HG03060 (cell line): ENCODE measurements at regions not wholly inside any gene's neighbourhood (a gene's known extent, or its start where the extent isn't known, plus 50 kb on each side); places are given as distances from the start of the nearest gene placed in this dataset.
A peak's percentile ranks its signal among the peaks of the same experiment; 100 is the strongest.

Source experiments
- ATAC-seq: cut with Tn5 transposase; IDR thresholded peaks from one replicate; pipeline ENCODE4 v1.9.1; 2021; ENCODE audit warnings: low read depth, moderate number of reproducible peaks; ENCODE audit not compliant: unreplicated experiment

DNA sequence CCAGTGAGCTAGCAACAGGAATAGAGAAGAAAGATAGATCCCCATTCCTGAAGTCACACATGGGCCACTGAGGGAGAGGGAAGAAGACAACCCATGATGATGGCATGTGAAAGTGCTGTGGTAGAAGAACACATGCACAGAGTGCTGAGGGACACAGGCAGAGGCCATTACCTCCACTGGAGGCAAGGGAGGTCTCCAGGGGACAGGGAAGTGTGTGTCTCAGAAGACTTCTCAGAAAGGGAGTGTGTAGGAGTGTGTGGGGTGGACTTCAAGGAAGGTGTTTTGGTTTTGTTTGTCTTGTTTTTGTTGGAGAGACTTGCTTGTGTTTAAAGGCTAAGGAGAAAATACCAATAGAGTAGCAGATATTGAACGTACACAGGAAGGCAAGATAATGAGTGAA is 77.0 kb upstream of the SMARCA2 start:
- no peak for ATAC-seq

DNA sequence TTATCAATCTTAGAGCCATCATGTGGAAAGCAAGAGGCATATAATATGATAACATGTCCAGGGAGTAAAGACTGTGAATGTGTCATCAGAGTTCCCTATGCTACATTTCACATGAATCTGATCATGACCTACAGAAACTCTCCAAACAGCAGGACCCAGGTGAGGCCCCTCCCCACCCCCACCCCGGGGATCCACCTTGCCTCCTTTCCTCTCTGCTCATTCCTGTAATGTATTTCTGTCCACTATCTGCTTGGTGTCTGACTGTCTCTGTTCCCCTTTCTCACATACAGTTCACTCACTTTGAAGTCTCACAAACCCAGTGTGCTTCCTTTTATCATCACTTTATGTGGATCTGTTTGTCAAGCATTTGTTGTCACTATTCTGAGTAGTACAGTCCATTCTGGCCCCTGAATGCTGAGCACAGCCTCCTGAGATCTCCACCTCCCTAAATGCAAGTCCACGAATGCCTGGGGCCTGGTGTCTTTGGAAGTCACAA is 76.4 kb upstream of the SMARCA2 start:
- ATAC-seq = no peak

DNA sequence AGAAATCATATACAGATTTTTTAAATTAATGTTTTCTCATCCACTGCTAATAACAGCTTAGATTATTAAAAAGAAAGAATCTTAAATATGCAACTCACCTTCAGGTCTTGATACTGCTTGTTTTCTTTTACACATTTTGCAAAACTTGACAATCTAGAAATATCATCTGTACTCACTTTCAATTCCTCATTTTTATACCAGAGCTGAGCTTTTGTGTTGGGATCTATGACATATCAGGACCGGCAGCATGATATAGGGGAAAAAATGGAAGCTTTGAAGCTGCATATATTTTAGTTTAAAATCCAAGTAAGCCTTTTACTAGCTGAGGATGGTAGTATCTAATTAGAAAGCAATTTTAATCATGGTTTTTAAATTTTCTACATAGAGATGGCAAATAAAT is 75.7 kb upstream of the SMARCA2 start:
- no peak for ATAC-seq

DNA sequence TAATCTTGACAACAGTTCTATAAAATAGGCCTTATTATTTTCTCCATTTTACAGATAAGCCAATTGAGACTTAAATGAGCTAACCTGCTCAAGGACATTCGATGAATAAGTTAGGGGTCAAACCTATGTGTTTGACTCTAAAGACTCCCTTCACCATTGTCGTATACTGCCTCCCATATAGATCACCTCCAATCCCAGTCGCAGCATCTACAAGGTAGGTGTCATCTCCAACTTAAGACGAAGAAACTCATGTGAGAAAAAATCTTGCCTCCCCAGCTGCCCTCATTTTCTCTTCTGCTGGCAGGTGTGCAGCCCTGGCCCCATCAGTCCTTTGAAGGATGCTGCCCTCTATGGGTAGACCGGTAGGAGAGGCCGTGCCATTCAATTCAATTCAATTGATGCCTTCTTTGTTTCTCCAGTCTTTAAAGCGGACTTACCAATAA is 75.2 kb upstream of the SMARCA2 start:
- peak; percentile 79 for ATAC-seq

DNA sequence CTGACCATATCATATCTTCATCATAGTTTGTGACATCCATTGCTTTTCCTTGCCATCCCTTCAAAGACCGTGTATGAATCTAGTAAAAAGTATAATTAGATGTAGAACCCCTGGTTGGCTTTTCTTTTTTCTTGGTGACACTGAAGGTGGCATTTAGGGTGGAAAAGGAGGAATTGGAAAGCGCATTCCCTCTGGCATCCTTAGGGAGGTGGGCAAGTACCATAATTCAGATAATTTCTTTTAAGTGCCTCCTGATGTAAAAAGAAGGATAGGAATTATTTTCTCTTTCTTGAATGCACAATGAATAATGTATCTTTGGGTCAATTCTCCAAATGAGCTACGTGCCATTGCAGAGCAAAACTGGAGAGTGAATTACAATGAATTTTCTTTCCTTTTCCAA is 73.2 kb upstream of the SMARCA2 start:
- no peak for ATAC-seq

DNA sequence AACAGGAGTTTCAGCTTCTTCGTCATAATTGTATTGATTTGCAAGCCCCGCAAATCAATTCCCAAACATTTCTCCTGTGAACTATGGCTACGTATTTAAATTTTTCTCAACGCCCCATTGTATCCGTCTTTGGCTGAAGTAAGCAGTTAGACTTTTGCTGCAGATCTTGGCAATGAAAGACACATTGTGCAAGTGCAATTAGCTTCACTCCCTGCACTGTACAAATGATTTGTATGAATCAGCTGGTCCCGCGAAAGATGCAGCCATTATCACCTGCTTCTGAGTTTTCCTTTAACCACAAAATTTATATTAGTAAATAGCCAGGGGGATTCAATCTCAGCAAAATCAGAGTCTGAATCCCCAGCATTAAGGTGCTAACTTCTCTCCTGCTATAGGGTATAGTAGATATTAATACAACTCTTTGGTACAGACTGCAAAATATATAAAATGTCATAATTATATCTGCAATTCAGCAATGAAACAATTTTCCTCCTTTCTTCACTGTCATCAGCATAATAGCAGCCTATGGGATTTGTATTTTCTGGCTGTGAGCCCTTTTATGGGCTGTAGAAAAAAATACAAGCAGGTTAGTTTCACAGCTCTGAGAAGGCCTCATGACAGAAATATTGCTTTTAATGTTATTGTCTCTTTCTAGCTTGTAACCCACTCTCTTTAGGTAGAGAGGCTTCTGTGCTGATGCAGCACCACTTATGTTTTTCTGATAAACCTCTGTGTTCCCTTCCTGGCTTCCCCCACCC is 68.4 kb upstream of the SMARCA2 start:
- ATAC-seq = no peak

DNA sequence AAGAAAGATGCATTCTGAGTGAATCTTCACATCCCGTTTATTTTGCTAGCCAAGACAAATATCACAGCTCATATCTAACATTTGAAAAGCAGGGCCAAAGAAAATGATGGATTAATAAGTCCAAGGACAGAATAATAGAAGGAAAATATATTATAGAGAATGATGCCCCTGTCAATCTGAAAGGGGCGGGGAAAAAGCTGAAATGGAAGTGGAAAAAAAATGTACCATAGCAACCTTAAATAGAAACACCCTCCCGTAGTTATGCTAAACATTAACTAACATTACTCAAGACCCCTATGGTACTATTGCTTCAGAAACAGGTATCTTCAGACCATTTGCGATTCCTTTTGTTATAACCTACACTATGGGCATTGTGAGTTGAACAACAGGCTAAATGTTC is 67.7 kb upstream of the SMARCA2 start:
- ATAC-seq = no peak

DNA sequence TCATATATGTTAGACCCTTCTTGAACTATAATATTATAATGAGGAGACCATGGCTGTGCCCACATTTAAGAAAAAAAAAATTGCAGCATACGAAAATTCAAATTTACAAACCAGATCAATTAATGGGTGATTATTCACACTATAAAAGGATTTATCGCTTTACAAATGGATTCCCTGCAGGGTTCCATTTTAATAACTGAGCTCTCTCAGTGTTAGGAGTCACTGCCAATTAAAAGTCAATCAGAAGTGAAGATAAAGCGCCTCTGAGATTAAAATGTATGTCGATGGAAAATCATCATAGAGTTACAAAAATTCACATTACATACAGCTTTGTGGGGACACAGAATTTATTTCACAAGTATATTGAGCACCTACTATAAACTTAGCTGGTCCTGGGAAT is 66.6 kb upstream of the SMARCA2 start:
- ATAC-seq = no peak

DNA sequence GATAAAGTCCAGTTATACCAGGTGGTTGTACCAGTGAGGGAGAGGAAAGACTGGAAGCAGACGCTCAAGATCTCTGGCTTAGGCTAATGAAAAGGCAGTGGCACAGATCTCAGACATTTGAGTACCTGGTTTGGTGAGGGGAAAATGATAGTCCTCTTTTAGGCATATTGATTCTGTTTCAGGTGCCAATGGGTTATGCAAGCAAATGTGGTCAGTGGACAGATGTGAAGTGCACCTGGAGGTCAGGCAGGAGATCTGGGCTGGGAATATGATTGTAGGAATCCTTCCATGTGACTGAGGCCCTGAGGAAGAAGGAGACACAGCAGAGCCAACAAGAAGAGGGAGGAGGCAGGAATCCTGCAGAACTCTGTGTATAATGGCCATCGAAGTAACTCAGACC is 63.7 kb upstream of the SMARCA2 start:
- ATAC-seq = no peak

DNA sequence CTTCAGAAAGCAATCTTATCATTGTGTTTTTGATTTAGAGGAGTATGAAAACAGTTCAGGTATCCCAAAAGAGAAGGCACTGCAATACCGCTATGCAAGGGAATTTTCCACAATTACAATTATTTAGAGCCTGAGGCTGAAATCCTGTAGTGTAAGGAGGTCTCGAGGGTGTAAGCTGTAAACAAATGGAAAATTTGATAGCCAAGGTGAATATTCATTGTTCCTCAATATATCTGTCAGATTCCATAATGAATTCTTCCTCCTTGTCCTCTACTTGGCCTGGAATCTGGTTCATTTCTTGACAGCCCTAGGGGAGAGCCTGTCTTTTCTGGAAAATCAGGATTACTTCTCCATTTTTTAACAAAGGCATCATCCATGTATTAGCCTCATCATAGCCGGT is 63.1 kb upstream of the SMARCA2 start:
- no peak for ATAC-seq

DNA sequence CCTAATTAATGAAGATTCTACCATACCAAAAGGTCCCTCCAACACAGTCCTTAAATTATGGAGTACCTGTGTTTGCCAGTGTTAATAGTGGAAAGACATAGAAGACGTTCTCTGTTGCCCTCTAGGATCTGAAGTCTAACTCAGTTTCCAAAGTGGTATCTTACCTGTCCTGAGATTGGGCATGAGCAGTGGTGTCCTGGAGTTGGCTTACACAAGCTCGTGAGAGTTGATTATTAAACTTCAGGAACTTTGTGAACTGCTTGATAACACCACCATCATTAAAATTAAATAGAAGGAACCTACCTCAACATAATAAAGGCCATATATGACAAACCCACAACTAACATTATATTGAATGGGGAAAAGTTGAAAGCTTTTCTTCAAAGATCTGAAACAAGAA is 60.9 kb upstream of the SMARCA2 start:
- no peak for ATAC-seq

DNA sequence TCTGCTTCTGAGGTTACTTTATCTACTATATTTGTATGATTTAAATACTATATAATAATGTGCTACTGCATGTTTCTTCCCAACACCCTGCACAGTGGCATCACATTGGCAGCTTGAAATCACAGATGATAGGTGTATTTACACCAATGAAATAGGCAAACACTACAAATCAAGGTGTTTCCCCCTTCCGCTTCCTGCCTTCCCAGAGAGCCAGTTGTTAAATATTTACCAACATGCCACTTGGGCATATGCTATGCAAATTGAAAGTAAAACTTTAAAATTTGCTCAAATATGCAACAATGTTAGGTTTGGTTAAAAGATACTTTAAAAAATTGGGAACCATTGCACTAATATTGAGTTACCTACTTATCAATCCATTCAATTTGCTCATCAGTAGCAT is 58.2 kb upstream of the SMARCA2 start:
- ATAC-seq = no peak

DNA sequence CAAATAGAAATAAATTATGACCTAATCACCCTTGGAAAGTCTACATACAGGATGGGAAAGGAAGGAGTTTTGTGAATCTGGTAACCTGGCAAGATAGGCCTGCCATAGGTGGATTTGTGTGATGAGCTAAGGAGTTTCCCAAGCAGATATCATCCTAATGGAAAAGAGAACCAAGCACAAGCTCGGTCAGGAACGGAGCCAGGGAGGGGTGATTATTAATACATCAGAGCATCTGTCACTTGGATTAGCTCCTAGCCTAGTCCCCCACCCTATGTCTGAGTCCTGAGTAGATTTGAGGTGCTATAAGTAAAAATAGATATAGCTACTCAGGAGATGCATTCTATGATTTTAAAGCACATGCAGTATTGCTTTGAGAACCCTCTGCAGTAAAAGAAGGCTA is 57.3 kb upstream of the SMARCA2 start:
- no peak for ATAC-seq

DNA sequence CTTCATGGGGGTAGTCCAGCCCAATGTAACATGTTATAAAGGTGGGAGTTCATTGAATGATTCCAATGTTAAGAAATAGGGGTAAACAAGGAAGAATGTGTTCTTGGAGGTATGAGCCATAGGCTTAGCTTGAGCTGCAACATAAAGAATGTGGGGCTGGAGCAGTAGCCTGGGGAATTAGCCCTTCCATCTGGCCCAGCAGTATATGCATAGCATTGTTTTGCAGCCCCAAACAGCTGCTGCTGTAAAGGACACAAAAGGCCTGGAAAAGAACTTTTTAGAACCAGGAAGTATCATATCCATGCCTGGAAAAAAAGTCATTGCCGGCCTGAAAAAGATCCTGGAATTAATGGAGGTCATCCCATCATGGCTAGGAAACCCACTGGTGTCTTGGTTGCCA is 55.8 kb upstream of the SMARCA2 start:
- ATAC-seq = no peak

DNA sequence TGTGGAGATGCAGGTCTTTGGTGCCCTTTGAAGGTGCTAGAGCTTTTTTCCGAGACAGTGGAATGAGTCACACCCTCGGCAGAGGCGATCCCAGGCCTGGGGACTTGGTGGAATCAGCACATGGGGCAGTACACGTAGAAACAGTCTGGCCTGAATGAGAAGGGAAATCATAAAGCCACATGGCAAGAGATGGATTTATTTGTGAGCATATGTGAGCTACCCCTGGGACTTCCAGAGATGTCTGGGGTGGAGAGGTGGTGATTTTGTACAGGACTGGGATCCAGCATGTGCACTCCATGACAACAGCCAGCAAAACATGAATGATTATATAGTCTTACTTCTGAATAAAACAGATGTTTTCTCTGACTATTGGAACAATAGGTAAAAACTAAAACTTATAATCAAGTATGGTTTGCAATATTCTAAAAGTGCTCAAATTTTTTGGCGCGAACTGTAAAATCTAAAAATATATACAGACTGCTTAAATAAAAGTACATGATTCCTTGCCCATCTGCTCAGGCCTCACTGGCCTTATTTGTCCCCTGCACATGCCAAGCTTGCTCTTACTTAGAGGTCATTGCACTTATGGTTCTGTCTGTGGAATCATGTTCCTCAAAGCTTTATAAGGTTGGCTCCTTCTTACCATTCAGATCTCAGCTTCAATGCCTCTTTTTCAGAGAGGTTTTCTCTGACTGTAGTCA is 54.7 kb upstream of the SMARCA2 start:
- ATAC-seq = no peak

DNA sequence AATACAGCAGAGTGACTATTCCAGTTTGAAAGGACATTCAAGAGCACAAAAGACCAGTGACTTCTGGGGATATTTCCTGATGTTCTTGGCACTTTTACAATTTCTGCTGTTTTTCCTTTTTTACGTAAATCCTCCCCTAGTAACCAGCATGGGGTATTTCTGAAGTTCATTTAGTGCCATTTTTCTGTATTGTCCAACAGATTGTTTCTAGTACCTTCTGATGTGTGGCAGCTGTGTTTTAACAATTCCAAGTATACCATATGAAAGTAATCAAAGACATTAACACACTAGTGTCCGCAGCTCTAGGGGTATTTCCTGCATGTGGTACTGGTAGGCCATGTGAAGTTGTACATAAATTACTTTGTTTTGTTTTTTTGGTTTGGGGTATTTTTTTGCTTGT is 53.0 kb upstream of the SMARCA2 start:
- no peak for ATAC-seq

DNA sequence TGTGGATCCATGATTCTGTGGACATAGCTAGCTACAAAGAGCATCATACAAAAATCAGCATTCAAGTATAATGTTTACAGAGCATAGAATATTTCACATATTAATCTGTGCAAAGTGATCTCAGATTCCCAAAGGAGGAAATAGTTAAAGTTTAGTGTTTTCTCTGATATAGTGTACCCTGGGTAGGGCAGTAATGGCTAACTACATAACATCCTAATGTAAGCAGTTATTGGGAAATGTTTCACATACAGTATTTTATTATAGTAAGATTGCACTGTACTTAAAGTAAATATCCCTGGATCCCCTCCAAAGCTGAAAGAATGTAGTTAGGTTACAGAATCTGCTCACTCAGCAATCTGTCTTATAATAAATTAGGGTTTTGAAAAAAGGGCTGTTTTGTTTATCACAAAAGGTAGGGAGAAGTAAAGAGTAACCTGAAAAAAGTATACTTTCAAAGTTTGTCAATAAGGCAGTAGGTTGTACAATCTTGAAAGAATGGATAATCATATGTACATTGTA is 52.5 kb upstream of the SMARCA2 start:
- ATAC-seq = no peak

DNA sequence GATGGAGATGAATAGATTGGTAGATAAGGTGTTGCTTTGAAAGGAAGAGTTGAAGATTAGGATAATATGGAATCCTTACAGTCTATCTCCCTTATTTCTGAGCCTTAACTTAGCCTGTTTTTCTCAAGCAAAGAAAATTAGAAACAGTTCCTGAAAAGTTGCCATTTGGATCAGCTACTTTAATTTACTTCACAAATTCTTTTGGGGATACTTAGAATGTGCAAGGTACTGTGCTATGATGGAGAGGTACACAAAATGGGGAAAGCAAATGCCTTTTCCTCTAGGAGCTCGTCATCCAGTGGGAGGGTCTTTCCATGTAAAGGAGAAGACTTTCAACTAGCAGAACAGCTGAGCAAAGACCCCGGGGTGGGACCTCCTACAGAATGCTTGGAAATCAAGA is 51.1 kb upstream of the SMARCA2 start:
- ATAC-seq = no peak
